ENCODE measurements at regions not wholly inside any gene's neighbourhood (a gene's known extent, or its start where the extent isn't known, plus 50 kb on each side); places are given as distances from the start of the nearest gene placed in this dataset.

DNA sequence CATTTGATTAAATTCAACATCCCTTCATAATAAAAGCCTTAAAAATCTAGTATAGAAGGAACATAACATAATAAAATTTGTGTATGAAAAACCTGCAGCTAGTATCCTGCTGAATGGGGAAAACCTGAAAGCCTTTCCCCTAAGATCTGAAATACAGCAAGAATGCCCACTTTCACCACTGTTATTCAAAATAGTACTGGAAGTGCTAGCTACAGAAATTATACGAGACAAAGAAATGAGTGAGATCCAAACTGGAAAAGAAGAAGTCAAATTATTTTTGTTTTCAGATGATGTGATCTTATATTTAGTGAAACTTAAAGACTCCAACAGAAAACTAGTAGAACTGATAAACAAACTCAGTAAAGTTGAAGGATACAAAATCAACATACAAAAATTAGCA is 152.9 kb downstream of the RTL3 start:
- TF ChIP-seq, protein P1, sequence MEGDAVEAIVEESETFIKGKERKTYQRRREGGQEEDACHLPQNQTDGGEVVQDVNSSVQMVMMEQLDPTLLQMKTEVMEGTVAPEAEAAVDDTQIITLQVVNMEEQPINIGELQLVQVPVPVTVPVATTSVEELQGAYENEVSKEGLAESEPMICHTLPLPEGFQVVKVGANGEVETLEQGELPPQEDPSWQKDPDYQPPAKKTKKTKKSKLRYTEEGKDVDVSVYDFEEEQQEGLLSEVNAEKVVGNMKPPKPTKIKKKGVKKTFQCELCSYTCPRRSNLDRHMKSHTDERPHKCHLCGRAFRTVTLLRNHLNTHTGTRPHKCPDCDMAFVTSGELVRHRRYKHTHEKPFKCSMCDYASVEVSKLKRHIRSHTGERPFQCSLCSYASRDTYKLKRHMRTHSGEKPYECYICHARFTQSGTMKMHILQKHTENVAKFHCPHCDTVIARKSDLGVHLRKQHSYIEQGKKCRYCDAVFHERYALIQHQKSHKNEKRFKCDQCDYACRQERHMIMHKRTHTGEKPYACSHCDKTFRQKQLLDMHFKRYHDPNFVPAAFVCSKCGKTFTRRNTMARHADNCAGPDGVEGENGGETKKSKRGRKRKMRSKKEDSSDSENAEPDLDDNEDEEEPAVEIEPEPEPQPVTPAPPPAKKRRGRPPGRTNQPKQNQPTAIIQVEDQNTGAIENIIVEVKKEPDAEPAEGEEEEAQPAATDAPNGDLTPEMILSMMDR (IDR thresholded peaks at IDR 0.05) = no peak
- TF ChIP-seq SIN3A (IDR thresholded peaks at IDR 0.05; ENCODE audit: borderline replicate concordance, insufficient read depth, low read depth, low read length) (no peak), TCF7L2 (IDR thresholded peaks at IDR 0.05; ENCODE audit: low read depth, low read length) (no peak)
- TF ChIP-seq, protein P2, sequence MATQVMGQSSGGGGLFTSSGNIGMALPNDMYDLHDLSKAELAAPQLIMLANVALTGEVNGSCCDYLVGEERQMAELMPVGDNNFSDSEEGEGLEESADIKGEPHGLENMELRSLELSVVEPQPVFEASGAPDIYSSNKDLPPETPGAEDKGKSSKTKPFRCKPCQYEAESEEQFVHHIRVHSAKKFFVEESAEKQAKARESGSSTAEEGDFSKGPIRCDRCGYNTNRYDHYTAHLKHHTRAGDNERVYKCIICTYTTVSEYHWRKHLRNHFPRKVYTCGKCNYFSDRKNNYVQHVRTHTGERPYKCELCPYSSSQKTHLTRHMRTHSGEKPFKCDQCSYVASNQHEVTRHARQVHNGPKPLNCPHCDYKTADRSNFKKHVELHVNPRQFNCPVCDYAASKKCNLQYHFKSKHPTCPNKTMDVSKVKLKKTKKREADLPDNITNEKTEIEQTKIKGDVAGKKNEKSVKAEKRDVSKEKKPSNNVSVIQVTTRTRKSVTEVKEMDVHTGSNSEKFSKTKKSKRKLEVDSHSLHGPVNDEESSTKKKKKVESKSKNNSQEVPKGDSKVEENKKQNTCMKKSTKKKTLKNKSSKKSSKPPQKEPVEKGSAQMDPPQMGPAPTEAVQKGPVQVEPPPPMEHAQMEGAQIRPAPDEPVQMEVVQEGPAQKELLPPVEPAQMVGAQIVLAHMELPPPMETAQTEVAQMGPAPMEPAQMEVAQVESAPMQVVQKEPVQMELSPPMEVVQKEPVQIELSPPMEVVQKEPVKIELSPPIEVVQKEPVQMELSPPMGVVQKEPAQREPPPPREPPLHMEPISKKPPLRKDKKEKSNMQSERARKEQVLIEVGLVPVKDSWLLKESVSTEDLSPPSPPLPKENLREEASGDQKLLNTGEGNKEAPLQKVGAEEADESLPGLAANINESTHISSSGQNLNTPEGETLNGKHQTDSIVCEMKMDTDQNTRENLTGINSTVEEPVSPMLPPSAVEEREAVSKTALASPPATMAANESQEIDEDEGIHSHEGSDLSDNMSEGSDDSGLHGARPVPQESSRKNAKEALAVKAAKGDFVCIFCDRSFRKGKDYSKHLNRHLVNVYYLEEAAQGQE (IDR thresholded peaks at IDR 0.05; ENCODE audit: insufficient read depth in 1 of 2, low read depth in 2 of 2, low read length in 1 of 2) = no peak
